NCI-H2107 treated with DMSO at 0.1 percent for 48 hours (cell line): ENCODE measurements at regions not wholly inside any gene's neighbourhood (a gene's known extent, or its start where the extent isn't known, plus 50 kb on each side); places are given as distances from the start of the nearest gene placed in this dataset.

Source experiments
- DNase-seq: peaks from one replicate; lab custom pipeline; 2025; ENCODE audit not compliant: unreplicated experiment; lab: John Stamatoyannopoulos, UW

DNA sequence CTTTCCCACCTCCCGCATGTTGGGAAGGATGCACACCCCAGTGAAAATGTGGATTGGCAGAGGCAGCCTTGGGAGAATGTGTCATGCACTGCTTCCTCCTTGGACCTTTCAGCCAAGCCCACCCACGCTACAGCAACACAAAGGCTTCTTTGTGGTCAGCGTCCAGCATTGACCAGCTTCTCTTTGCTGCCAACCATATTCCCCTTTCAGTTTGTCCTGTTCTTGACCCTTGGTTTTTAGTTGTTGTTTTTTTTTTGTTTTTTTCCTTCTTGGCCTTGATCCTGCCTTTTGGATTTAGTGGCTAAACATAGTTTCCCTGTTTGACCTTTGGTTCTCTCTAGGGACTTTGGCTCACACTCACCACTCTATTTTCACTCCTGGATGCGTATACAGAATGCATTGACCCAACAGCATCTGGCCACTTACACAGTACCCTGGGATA, 573.6 kb downstream of the INSC start:
- no peak for DNase-seq

DNA sequence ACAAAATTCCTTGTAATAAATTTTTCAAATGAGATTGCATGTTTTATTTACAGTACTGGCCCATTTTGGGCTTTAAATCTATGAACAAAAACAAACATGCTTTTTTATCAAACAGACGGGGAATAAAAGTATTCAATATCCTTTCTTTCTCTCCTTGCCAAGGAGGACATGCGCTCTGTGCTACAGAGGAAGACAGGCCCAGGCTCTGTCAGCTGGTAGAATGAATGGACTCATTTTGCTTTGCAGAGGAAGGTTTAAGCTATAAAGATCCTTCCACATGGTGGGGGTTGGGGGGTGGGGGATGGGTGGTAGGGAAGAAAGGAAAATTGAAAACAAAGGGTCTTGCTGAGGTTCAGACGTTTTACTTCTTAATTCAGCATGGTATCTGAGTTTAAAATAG, 575.6 kb downstream of the INSC start:
- no peak for DNase-seq

DNA sequence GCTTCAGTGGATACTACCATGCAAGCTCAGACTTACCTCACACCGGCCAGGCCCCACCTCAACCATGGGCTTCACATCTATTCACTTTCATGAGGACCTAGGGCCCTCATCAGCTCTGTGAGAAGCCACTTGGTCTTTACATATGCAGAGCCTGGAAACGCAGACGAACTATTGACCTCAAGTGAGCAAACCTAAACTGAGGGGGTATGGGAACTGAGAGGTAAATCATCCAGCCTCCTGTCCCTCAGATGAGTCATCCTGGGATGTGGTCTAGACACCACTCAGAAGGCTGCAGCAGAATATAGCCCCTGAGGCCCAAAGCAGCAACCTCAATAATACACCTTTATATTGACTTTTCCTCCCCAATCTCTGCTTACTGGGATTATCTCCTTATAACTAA, 578.0 kb downstream of the INSC start:
- DNase-seq, result no peak

DNA sequence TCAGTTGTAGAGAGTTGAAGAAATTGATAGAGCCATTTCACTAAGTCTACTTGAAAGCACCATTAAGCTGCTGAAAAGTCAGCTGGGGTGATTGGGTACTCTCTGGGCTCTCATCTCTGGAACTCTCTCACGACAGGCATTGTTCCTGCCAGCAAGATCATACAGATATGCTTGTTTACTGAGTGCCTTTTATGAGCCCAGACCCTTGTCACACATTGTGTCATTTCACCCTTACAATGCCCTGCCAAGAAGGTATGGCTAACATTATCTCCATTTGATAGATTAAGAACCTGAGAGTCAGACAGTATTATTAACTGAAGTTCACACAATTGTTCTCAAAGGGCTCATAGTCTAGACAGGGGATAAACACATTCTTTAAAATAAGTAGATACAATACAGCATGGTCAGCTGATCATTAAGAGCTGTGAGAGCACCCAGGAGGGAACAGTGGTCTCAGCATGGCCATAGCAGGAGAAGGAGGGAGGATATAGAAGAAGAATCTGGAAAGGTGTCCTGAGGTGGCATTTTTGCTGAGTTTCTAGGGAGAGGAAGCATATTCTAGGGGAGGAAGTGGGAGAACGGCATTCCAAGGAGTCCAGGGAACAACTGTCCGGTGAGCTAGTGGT, 580.5 kb downstream of the INSC start:
- peak; percentile 12 for DNase-seq

DNA sequence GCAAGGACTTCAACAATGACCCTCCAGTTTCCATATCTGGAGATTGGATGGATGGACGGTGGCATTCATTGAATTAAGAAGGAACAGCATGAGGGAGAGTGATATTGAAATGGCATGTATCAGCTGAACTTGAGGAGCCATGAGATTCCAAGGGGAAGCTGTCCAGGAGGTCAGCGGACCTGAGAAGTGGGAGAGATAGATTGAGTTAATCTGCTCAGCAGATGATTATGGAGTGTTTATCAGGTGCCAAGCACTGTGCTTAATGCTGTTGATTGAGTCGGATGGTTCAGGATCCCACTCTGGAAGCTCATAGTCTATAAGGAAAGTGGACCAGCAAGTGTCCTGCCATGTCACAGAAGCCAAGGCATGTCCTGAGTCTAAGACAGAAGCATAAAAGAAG, 581.3 kb downstream of the INSC start:
- no peak for DNase-seq

DNA sequence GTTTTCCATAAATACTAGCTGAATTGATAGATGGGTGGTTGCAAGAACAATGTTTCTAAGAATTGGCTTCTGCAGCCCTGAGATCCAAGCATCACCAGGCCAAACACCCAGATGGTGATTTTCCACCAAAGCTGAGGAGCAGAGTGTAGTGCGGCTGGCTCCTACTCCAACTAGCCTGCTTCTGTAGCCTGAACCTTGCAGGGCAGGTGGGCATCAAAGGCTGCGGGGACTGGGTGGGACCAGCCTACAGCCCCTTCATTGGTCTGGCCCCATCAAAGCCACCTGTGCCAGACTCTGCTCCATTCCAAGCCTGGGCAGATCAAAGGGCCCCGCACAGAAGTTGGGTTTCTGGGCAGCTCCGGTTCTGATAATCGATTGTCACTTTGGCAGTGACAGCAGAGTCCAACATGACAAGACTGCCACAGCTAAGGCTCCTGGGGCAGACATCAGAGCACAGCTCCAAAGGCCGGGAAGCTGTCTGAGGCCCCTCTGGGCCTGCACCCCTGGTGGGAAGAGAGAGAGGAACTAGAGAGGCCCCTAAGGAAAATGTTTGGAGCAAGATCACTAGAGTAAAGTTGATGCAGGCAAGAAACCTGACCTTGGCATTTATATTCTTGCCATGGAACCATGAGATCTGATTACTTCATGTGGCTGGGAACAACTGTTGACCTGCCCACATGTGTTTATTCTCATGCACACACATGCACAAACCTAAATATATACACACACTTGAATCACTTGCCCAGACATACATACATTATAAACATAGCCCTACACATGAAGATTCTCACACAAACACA, 582.9 kb downstream of the INSC start:
- no peak for DNase-seq

DNA sequence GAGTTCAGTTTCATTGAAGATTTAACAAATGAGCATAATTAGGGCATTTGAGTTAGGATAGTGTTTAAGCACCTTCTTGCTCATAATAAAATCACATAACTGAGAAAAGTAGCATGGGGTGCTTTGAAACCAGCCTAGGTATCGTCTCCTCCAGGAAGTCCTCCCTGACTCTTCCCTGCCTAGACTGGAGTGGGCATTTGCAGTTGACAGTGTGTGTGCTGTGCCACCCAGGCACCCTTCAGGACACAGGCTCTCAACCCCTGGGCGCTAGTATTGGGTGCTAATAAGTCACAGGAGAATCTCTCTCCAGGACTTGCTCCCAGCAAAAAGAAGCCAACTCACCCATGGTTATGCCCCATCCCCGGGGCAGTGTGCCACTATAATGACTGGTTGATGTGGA, 584.1 kb downstream of the INSC start:
- DNase-seq, result no peak

DNA sequence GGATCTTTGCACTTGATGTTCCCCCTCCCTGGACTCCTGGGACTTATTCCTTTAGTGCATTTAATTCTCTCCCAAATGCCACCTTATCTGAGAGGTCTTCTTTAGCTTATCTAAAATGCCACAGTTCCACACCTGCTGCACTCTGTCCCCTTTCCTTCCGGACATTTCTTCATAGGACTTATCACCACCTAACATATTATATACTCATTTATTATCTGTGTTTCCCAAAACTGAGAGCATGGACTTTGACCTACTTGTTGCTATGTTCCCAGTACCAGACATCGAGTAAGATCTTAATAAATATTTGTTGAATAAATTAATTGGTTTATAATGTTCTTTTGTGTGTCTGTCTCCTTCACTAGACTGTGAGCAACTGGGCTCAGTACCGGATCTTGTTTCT, 585.3 kb downstream of the INSC start:
- no peak for DNase-seq

DNA sequence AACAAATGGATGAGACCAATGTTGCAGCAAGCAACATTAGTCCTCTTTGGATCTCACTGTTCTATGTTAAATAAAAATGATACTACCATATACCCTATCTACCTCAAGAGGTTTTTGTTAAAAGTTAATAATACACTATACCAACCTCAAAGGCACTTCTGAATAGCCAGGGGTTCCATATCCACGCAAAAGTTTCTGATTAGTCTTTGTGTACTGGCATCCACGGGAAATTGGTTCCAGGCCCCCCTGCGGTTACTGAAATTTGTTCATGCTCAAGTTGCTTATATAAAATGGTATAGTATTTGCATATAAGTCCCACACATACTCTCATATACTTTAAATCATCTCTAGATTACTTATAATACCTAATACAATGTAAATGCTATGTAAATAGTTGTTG, 585.7 kb downstream of the INSC start:
- no peak for DNase-seq

DNA sequence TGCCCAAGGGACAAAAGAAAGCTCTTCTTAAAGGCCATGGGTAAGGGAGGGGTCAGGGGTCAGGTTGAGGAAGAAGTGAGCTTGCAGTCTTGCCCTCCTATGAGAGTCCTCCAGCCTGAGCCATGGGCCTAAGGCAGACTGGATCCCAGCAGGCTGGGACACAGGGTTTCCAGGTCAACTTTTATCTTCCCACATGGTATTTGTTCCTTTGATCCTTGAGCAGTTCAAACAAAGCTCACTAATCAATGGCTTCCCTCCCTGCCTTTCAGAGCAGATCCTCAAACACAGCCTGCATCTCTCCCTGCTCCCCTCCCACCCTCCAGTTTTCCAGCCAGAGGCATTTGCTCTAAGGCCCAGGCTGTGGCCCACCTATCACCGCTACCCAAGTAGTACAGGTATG, 589.3 kb downstream of the INSC start:
- no peak for DNase-seq

DNA sequence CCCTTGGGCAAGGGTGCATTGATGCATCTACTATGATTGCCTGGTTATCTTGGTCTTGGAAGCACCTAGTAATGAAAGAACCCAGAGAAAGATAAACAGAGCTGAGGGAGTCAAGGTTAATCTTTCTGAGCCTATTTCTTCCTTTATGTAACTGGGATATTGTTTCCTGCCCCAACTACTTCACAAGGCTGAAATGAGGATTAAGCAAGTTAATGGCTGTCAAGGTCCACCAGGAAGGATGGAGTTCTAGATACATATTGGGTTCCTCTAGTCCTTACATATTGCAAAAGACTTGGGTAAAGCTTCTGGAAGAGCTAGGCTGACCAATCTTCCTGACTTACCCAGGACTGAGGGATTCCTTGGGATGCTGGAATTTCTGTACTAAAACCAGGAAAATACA, 589.8 kb downstream of the INSC start:
- DNase-seq, result no peak

DNA sequence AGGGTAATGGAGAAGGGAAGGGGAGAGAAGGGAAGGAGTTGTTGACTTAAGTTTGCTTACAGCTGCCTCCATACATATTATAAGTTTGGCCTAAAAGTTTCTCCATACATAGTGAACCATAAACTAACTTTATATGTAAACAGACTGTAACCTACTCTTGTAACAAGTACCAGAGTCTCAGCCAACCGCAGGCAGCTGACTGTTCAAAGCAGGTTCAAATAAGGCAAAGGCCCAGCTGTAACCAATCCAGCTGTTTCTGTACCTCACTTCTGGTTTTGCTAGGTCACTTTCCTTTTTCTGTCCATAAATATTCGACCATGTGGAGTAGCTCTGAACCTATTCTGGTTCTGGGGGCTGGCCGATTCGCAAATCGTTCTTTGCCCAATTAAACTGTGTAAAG, 591.2 kb downstream of the INSC start:
- DNase-seq, result no peak

DNA sequence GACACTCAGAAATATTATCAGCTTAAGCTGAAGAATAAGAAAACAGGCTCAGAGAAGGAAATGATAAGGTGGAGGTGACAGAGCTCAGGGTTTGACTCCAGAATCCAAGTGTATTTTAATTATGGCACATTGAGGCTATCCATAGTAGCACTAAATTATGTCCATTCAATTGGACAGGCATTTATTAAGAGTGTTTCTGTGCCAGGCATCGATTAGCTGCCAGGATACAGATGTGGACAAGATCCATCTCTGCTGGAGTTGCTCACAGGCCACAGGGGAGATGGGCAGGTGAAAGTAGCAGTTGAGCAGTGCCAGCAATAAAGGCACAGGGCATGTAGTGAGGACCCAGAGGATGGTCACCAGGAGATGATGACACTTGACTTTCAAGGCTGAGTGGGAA, 592.5 kb downstream of the INSC start:
- no peak for DNase-seq

DNA sequence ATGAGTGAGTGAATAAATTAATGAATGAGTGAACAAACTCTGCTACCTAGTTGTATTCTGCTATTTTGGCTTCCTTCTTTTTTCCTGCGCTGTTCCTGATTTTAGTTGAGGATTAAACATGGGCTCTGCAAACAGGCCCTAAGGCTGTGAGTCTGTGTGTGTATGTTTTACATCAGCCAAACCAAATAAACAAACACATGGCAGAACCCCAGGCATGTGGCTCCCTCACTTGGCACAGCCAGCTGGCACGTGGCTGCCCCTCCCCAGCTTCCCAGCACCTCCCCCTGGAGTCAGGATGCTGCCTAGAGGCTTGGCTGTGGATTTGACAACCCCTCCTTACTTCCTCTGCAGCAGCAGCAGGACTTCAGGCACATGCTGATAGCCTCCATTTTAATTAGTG, 593.2 kb downstream of the INSC start:
- DNase-seq, result peak; percentile 43

DNA sequence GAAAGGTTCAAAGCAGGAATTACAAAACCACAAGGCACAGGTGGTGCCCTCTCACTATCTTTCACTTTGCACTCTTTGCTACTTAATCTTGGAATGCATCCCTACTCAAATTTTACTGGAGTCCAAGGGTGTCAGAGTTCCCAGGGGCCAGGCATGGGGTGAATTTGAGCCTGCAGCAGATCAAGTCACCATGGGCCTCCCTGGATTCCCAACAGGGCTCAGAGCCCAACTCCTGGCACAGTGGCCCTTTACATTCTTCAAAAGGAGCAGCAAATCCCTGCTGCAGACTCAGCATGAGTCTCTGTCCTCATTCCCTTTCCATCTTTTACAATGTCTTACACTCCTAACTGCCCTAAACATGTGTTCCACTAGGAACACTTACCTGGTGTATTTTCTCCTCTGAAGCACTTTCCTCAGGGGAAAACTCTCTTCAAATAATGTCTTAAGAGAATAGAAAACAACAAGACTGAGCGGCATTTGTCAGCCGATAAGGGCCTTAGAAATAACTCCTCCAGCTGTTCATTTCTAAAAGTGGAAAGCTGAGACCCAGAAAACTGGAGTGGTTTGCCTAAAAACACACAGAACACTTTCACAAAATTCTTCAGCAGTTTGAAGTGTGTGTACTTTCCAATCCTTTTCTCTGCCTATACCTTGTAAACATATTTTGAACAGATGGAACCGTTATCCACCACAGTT, 596.0 kb downstream of the INSC start:
- peak; percentile 31 for DNase-seq

DNA sequence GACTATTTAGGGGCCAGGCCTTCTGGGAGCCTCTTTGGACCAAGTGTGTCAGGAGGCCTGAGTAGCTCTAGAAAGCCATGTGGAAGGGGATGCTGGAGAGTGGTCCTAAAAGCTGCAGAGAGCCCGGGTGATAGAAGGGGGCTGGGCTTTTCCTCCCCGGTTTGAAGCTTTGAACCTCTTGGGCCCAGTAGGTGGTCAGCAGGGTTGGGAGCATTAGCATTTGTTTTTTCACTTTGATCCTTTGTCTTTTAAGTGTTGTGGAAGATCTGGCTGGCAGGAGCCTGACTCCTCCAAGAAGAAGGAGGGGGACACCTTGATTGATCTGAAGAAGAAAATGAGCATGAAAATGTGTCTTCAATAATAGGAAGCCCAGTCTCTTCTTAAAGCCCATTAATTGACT, 596.6 kb downstream of the INSC start:
- no peak for DNase-seq

DNA sequence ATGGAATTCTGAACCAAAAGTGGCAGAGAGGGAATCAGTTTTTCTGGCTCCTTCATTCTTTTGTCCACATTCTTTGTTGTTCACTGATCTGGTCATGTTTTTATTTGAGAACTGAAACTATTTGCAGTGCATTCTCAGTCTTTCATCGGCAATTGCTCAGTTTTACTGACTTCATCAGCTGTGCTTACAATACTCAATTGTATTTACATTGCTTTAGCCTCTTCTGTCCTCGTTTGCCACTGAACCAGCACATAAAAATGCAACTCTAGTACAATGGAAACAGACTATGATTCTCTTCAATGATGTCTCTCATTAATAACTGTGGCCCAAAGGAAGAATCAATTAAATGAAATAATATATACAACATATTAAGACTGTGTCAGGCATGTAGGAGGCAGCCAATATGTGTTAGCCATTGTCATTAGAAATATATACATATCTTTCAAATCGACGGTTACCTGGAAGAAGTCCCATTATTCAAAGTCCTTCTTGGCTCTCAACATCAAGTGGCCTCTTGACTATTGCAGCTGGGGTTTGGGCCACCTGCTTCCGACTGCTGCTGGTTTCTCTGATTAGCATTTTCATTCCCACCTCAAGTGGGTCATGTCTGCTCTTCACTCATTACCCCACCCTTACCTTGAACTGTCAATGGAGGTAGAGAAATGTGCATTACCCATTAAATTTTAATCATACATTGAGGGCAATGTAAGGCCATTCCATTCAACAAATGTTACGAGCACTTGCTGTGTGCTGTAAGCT, 600.1 kb downstream of the INSC start:
- DNase-seq, result peak; percentile 88

DNA sequence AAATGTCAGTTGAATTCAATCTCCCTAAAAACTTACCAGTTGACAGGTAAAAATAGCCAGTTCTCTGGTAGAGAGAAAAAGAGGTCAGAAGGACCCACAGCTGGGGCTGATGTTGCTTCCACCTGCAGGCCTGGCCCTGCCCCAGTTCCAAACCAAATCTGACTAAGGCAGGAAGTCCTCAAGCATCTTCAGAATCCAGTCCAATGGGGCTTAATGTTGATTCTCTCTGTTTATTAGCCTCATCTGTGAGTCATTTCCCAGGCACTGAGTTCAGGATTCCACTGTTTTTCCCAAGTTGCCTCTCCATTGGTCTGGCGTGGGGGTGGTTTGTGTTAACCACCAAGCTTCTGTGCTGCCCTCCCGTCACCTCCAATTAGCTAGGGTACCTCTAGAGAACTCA, 601.8 kb downstream of the INSC start:
- DNase-seq, result no peak

DNA sequence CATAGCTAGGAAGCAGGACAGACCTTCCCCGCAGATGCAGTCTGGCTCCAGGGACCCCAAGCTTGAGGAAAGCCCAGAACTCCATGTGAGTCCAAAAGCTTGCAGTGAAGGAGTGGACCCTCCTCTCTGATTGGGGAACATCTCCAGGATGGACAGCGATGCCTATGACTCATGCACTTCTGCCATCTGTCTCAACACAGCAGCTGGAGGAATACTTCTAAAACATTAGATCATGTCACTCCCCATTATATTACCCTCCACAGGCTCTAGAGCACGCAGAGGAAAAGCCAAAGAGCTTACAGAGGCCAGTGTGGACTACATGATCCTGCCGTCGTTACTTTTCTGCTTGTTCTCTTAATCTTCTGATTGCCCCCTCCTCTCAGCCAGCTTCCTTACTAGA, 605.7 kb downstream of the INSC start:
- DNase-seq, result no peak

DNA sequence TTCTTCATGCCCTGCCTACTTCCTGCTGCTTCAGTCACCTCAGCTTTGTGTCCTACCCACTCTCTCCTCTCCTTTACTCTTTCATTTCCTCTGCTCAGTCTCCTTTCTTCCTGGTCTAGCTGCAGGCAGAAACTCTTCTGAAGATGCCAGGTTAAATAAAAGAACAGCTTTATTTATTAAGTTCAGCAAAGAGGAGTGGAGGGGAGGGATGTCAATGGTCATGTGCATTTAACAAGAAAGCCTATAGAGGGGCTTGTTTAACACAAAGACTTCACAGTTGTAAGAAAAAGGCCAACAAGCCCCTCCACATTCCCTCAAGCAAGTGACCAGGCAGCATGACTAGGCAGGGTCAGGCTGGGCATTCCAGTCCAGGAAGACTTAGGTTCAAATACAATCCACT, 609.2 kb downstream of the INSC start:
- no peak for DNase-seq

DNA sequence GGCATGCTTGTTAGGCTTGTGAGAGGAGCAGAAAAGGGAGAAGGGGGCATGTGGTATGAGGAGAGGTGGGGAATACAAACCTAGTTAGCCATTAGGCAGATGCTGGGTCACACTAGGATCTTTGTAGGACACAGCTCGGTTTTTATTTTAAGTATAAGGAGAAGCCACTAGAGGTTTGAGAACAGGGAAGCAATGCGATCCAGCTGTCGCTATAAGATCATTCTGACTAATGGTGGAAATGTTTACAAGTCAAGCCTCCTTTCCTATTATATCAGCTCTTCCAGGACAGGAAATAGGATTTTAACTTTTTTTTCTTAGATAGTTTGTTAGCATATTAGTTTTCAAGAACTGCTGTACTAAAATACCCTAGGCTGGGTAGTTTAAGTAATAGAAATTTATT, 609.9 kb downstream of the INSC start:
- no peak for DNase-seq

DNA sequence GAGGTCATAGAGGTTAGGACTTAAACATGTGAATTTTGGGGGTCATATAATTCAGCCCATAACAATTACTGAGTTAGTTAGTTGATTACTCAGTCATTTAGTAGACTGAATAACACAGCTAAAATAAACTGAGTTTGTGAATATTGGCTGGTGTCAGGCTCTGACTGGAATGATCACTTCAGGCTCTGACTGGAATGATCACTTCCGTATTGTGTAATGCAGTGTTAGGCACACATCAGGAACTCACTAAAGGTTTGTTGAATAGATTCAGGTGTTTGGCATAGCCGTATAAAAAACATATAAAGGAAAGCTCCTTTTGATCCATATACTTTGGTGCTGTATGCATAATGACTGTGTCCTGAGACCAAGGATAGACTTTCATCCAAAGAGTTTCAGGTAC, 610.5 kb downstream of the INSC start:
- DNase-seq, result no peak
